Glutamatergic neuron (in vitro differentiated cells): ENCODE measurements at regions not wholly inside any gene's neighbourhood (a gene's known extent, or its start where the extent isn't known, plus 50 kb on each side); places are given as distances from the start of the nearest gene placed in this dataset.

ENCODE experiments used
- DNase-seq: peaks from one replicate; pipeline ENCODE4 v3.0.0; 2022
- H3K27ac Mint-ChIP-seq: one replicate; pipeline ENCODE4 v1.8.0; 2020; ENCODE audit warnings: mild to moderate bottlenecking, mixed read lengths, inconsistent platforms; ENCODE audit not compliant: unreplicated experiment
- H3K27me3 Mint-ChIP-seq: one replicate; pipeline ENCODE4 v1.8.0; 2020; ENCODE audit warnings: mild to moderate bottlenecking, moderate library complexity, mixed read lengths, inconsistent platforms; ENCODE audit not compliant: unreplicated experiment
- H3K36me3 Mint-ChIP-seq: one replicate; pipeline ENCODE4 v1.8.0; 2020; ENCODE audit warnings: mild to moderate bottlenecking, mixed read lengths, inconsistent platforms; ENCODE audit not compliant: unreplicated experiment
- H3K4me1 Mint-ChIP-seq: one replicate; pipeline ENCODE4 v1.8.0; 2020; ENCODE audit warnings: mild to moderate bottlenecking, low read depth, mixed read lengths, inconsistent platforms; ENCODE audit not compliant: unreplicated experiment
- H3K4me3 Mint-ChIP-seq: one replicate; pipeline ENCODE4 v1.8.0; 2020; ENCODE audit warnings: mild to moderate bottlenecking, mixed read lengths, inconsistent platforms; ENCODE audit not compliant: unreplicated experiment
- H3K9me3 Mint-ChIP-seq: one replicate; pipeline ENCODE4 v1.8.0; 2020; ENCODE audit warnings: mild to moderate bottlenecking, moderate library complexity, mixed read lengths, inconsistent platforms; ENCODE audit not compliant: unreplicated experiment
- TF ChIP-seq, protein P1 (sequence below): fragments of 200-600 bp; sonication (generic); IDR thresholded peaks from one replicate; pipeline ENCODE4 v1.5.0; 2021; ENCODE audit not compliant: partially characterized antibody, unreplicated experiment

DNA sequence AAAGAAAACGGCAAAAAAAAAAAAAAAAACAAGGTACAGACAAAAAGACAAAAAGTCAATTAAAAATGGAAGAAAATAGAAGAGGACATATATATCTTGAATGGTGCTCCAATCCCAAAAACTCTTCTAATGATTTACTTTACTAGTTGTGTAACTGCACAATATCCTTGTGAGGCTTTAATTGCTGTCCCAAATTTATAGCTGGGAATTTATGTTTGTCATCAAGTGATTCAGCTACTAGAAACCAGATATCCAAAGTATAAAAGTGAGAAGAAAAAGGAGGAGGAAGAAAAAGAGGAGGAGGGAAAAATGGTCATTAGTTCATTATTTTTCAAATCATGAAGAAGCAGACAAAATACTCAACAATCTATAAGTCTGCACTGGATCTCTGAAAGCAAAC lies 150.8 kb upstream of the ARPP21 start:
- H3K4me3 Mint-ChIP-seq, result no peak overlapping the region
- DNase-seq, result no peak
- peaks cover 3% of the 10 kb centered on the region for H3K4me1 Mint-ChIP-seq
- no peaks in the 10 kb centered on the region for H3K27me3 Mint-ChIP-seq
- no peaks in the 10 kb centered on the region for H3K36me3 Mint-ChIP-seq
- H3K27ac Mint-ChIP-seq, result no peak overlapping the region
- H3K9me3 Mint-ChIP-seq, result peaks cover 1% of the 10 kb centered on the region
- TF ChIP-seq, protein P1, sequence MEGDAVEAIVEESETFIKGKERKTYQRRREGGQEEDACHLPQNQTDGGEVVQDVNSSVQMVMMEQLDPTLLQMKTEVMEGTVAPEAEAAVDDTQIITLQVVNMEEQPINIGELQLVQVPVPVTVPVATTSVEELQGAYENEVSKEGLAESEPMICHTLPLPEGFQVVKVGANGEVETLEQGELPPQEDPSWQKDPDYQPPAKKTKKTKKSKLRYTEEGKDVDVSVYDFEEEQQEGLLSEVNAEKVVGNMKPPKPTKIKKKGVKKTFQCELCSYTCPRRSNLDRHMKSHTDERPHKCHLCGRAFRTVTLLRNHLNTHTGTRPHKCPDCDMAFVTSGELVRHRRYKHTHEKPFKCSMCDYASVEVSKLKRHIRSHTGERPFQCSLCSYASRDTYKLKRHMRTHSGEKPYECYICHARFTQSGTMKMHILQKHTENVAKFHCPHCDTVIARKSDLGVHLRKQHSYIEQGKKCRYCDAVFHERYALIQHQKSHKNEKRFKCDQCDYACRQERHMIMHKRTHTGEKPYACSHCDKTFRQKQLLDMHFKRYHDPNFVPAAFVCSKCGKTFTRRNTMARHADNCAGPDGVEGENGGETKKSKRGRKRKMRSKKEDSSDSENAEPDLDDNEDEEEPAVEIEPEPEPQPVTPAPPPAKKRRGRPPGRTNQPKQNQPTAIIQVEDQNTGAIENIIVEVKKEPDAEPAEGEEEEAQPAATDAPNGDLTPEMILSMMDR, result no peak

DNA sequence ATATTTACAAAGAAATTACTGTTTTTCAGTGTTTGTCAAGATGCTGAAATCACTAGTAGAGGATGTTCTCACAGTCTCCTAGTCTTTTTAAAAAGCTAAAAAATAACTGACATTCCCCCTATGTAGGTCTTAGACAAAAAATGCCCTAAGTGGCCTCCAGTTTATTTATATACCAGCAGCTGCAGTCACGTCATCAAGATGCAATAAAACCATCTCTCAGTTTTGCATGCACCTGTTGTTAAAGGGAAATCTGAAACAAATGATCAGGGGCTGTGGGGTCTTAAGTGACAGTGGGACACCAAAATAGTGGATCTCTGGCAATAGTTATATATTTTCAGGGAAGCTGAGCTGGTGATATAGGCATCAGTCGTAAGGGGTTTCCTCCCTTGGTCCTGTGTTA lies 146.5 kb upstream of the ARPP21 start:
- Mint-ChIP-seq H3K9me3 (no peaks in the 10 kb centered on the region), H3K27ac (no peak overlapping the region), H3K36me3 (peaks cover 2% of the 10 kb centered on the region), H3K4me3 (no peak overlapping the region), H3K27me3 (no peaks in the 10 kb centered on the region), H3K4me1 (no peaks in the 10 kb centered on the region)
- TF ChIP-seq, protein P1, result no peak
- no peak for DNase-seq

DNA sequence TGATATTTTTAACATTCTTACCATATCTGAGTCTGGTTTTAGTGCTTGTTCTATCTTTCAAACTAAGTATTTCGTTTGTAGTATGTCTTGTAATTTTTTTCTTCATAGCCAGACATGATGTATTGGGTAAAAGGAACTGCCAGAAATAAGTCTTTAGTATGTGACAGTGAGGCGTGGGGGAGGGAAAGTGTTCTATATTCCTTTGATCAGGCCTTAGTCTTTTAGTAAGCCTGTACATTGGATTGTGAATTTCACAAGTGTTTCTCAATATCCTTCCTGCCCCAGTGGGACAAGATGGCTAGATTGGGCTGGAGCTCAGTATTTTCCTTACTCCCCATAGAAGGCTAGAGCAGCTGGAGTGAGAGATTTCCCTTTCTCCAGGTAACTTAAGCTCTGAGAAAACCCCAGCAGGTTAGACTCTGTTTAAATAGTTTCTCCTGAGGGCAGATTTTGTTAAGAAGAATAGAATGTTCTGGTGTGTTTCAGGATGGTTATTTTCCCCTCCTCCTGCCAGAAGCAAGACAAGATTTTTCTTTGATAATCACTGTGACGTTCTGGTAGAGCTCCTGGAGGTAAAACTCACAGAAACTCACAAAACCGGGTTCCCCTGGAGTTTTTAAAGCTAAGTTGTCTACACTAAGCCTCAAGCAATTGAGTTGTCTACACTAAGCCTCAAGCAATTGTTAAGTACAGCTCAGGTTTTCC lies 140.7 kb upstream of the ARPP21 start:
- no peak for DNase-seq
- peaks cover 8% of the 10 kb centered on the region for H3K36me3 Mint-ChIP-seq
- H3K27me3 Mint-ChIP-seq, result no peaks in the 10 kb centered on the region
- peaks cover 9% of the 10 kb centered on the region for H3K4me1 Mint-ChIP-seq
- H3K27ac Mint-ChIP-seq, result no peak overlapping the region
- H3K9me3 Mint-ChIP-seq, result peaks cover 2% of the 10 kb centered on the region
- no peak overlapping the region for H3K4me3 Mint-ChIP-seq
- TF ChIP-seq, protein P1, result no peak

DNA sequence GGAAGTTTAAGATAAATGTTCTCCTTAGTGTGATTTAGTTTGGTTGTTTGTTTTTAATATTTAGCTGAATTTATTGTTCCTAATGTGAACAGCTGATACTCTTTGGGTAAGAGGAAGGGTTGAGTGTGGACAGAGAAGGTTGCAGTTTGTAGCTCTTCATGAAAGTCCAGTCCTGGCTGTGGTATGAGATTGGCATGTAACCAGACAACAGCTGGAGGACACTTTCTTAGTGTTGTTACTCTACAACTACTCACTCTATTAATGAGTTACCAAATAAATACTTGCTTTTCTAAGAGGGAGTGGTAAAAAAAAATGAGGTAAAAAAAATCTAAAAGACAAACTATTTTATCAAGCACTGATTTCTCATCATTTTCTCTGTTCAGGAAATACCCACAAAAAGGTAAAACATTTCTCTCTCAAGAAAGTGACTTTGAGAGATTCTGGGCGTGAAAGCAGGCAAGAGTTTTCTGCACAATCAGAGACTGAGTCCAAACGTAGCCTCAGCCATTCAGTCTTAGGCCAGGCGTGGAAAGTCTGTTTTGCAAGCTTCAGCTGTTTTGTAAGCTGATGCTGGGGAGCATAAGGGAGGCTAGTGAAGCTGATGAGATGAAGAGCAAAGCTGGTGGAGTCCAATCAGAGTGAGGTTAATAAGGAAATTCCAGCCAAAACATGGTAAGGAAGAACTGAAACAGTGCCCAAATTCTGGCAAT lies 138.5 kb upstream of the ARPP21 start:
- TF ChIP-seq, protein P1, result no peak
- peaks cover 5% of the 10 kb centered on the region for H3K9me3 Mint-ChIP-seq
- H3K27me3 Mint-ChIP-seq, result peaks cover 2% of the 10 kb centered on the region
- H3K27ac Mint-ChIP-seq, result no peak overlapping the region
- H3K4me1 Mint-ChIP-seq, result peaks cover 18% of the 10 kb centered on the region
- H3K36me3 Mint-ChIP-seq, result peaks cover 8% of the 10 kb centered on the region
- no peak for DNase-seq
- H3K4me3 Mint-ChIP-seq, result no peak overlapping the region

DNA sequence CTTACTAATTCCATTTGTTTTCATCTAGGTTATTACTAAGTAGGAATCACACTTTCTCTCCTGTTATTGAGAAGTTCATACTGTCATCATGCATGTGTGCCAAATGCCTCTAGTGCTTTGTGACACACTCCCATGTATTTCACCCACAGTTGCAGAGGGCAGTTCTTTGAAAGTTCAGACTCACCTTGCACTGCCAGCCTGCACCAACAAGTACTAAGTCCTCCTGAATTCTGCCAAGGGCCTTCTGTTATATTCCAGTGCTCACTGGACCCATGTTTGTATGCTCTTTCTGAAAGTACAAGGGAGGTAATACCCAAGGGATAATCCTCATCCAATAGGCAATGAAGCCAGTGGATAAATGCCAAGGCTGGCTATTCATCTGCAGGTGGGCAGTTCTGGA lies 136.6 kb upstream of the ARPP21 start:
- DNase-seq, result no peak
- peaks cover 9% of the 10 kb centered on the region for H3K27me3 Mint-ChIP-seq
- no peak overlapping the region for H3K4me3 Mint-ChIP-seq
- no peak overlapping the region for H3K27ac Mint-ChIP-seq
- H3K4me1 Mint-ChIP-seq, result peaks cover 23% of the 10 kb centered on the region
- H3K36me3 Mint-ChIP-seq, result peaks cover 17% of the 10 kb centered on the region
- peaks cover 6% of the 10 kb centered on the region for H3K9me3 Mint-ChIP-seq
- TF ChIP-seq, protein P1, result no peak
